ENCODE measurements at regions not wholly inside any gene's neighbourhood (a gene's known extent, or its start where the extent isn't known, plus 50 kb on each side); places are given as distances from the start of the nearest gene placed in this dataset.

DNA sequence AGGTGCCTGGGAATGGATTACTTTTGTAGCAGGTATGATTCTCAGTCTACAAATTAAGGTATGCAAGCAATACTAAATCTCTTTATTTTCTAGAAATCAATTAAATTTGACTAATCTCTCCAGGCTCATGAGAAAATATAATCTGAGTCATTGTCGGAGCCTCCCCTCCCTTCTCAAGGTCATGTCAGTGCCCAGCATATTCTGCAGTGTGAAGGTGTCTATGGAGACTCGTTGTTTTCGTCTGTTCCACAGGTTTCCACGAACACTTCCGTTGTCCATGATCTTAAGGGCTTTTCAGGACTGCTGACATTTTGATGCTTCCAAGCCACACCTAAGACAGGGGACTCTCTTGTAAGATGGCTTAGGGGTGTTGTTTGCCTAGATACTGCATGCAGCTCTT is 56.6 kb upstream of the SCOC start:
- no peak for DNase-seq (ENCODE audit: low read depth)

GRCh38 chr4:140315970-140316369 is 57.5 kb upstream of the SCOC start:
- no peak for DNase-seq (ENCODE audit: low read depth)

- DNase-seq (ENCODE audit: low read depth), result no peak
Measured at GRCh38 chr4:140315438-140315837, 58.0 kb upstream of the SCOC start.

- DNase-seq (ENCODE audit: low read depth), result no peak
Measured at GRCh38 chr4:140315019-140315418, 58.4 kb upstream of the SCOC start.

DNA sequence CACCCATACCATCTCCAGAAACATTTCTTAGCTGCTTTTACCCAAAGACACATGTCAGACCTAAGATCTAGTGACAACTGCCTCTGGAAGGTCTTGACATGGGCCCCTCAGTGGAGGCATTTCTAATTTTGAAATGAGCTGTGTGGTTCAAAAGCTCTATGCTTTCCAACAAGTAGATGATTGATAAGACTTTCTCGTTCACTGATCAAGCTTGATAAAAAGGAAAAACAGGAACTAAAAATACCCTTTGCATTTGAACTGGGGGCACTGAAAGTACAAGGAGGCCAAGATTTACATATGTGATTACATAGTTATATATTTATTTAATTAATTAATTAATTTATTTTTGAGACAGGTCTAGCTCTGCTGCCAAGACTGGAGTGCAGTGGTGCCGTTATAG is 61.3 kb upstream of the SCOC start:
- DNase-seq (ENCODE audit: low read depth), result no peak

DNA sequence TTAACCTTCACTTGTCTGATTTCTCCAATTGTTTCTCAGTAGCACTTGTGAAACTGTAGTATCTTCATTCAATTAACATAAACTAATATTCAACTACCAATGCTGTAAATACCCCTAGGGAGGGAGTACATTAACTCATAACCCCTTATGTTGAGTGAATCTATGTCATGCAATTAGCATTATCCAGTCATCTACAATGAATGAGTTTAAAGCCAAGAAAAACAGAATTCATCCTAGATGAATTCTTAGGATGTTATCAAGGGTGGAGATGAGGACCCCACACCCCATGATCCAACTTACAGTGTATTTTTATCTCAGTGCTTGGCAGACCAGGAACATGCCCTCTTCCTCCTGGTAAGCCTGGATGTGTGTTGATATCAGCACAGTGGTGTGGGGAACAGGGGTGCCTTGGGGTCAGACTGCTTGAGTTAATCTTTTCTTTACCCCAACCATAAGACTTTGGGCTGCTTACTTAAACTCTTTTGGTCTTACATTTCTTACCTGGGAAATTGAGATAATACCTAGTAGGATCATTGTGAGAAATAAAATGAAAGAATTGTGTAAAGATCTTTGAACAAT is 62.1 kb upstream of the SCOC start:
- no peak for DNase-seq (ENCODE audit: low read depth)

DNA sequence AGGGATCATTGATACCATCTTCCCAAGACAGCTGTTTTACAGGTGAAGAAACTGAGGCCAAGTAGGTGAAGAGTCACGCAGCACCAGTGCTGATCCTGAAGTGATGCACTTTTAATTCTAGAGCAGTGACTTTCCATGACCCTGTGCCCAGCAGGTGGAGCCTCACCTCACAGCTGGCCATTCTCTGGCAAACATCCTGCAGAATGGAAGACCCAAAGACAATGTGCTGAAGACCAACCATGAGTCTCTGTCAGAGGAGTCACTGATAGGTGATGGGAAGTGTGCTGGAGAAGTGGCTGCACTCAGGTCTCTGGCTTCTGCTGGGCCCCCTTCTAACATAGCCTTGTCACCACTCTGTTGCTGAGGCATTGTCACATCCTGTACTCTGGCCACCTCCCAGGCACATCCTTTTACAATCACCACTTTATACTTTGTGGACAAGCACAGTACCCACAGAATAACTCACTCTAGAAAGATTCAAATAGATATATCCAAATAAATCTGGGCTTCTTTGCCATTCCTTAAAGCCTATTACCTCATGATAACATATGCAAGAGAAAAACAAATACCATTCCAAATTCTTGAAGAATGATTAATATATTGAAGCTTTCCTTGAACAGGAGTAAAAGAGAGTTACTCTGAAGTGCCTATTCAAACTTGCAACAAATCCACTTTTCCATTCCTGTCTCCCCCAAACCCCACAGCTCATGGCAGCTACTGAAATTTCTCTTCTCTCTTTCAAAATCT is 64.1 kb upstream of the SCOC start:
- no peak for DNase-seq (ENCODE audit: low read depth)

DNA sequence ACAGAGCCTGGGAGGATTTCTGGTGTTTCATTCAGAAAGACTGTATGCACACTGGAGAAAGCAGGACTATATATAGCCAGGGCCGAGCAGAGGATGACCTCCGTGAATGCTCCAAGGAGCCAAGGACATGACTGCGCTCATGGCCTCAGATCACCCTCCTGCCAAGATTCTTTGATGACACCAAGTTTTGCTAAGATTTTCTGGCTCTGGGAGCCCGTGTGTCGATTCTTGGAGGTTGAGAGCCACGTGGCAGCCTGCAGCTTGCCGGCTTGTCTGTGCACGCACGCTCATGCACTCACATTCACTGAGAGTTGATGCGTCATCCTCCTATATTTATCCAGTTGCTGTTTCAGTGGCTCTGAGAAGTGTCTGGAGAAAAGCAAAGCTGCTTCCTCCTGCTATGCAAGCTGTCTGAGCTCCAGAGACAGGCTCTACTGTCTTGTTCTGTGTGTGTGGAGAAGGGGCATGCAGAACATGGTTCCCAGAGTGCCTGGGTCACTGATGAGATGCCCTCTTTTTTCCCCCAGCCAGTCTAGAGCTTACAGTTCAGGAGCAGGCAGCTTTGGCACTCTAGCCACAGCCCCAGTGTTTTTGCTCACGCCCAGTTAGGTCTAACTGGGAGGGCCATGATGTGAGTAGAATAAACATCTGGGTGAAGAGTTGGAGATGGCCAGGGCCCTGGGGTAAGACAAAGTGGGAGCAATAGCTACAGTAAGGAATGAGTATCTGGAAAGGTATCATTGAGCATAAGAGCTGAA is 64.9 kb upstream of the SCOC start:
- DNase-seq (ENCODE audit: low read depth), result no peak

GRCh38 chr4:140305053-140305452 is 68.4 kb upstream of the SCOC start:
- DNase-seq (ENCODE audit: low read depth), result no peak

DNA sequence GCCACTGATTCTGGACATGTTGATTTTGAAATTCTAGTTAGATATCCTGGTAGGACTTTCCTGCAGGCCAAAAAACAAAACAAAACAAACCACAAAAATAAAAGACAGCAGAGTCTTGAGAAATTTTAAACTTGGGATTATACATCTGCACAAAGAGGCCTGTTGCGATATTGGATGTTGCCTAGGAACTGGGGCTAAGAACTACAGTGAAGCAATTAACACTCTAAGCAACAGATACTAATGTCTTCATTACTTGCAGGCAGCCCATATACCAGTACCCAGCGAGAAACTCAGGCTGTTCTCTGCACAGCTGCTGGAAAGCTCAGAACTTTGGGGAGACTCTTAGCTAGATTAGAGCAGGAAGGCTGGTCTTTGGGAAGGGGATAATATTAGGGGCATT is 69.1 kb upstream of the SCOC start:
- DNase-seq (ENCODE audit: low read depth), result no peak

DNA sequence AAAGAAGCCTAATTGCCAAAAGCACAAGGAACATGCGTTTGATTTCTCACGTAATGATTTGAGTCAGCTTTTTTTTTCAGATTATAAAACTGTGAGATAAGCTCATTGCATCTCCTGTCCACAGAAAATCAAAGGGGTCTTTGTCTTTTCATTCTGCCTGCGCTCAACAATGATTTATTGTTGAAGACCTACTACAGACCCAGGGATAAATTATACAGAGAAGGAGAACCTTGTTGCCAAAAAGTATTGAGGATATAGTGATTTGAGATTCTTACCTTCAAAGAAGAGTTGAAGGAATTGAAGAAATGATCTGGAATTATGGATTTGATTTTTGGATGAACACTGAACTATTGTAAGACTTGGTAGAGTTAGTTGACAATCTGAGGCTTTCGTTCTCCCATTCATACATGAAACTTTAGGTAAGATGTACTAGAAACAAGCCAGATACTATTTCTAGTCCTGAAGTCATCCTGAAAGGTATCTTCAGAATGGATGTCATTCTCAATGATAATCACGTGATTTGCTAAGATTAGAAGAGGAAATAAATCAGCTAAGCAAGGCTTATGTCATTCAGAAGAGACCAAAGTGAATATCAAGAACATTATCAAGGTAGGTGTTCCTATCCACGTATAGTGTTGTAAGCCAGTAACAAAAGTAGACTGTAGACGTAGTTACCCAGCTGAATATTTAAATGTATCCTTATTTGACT is 71.1 kb upstream of the SCOC start:
- no peak for DNase-seq (ENCODE audit: low read depth)

- no peak for DNase-seq (ENCODE audit: low read depth)
Measured at GRCh38 chr4:140300271-140300970, 73.0 kb upstream of the SCOC start.

DNA sequence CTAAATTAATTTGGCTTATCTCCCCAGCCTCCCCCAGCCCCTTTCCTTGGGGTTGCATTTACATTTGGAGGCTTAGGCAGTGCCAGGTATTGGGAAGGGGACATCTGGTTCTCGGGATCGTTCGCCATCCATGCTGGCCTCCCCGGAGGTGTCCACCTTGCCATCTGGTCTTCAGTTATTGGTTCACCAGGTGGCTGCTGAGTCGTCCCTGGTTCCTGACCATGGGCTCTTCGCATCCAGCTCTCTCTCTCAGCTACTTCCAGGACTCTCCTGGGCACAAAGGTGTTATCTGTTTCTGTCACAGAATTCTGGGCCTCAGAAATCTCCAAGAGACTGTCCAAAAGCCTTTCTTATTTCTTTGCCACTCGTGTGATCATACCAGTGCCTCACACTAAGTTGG is 75.4 kb upstream of the SCOC start:
- no peak for DNase-seq (ENCODE audit: low read depth)

DNA sequence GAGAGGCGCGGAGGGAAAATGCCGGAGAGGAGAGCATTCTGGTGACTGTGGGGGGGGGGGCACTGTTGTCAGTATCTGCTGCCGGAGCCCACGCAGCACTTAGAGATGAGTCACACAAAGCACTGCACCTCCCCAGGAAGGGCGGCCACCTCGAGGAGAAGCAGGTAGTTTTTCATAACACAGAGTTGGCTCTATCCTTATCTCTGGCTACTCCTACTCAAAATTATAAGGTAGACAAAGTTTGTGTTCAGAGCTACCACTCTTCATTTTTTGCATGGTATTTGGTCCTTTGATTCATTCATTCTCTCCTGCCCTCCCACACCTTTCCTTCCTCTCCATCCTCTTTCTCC is 76.2 kb upstream of the SCOC start:
- no peak for DNase-seq (ENCODE audit: low read depth)

- DNase-seq (ENCODE audit: low read depth), result peak; percentile 95
Measured at GRCh38 chr4:140296335-140297220, 76.9 kb upstream of the SCOC start.

GRCh38 chr4:140293979-140294378 is 79.5 kb upstream of the SCOC start:
- no peak for DNase-seq (ENCODE audit: low read depth)

- DNase-seq (ENCODE audit: low read depth), result no peak
Measured at GRCh38 chr4:140291259-140291658, 82.2 kb upstream of the SCOC start.

- no peak for DNase-seq (ENCODE audit: low read depth)
Measured at GRCh38 chr4:140289486-140289885, 84.0 kb upstream of the SCOC start.

- no peak for DNase-seq (ENCODE audit: low read depth)
Measured at GRCh38 chr4:140286456-140286855, 87.0 kb upstream of the SCOC start.

DNA sequence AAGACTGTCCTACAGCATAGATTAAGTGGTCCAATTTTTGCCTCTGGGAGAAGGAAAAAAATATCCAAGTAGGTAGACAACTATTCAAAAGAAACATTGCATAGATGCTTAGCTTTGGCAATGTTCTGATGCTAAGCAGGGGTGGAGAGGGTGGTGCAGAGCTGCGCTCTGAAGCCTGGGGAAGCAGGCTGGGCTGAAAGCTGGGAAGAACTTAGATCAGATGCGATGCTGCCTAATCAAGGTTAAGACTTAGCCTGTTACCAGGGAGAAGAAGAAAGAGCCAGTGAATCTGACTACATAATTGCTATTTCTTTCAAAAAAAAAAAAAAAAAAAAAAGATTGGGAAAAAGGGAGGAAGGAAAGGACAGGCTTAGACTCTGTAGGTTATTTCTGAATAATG is 89.0 kb upstream of the SCOC start:
- no peak for DNase-seq (ENCODE audit: low read depth)
